T-helper 2 cell (primary cell): ENCODE measurements at regions not wholly inside any gene's neighbourhood (a gene's known extent, or its start where the extent isn't known, plus 50 kb on each side); places are given as distances from the start of the nearest gene placed in this dataset.

ENCODE experiments used
- DNase-seq, 5 experiments: peaks; one replicate each; pipeline versions ENCODE4 v3.0.0 to v3.0.0-alpha.2; 2012 to 2022

DNA sequence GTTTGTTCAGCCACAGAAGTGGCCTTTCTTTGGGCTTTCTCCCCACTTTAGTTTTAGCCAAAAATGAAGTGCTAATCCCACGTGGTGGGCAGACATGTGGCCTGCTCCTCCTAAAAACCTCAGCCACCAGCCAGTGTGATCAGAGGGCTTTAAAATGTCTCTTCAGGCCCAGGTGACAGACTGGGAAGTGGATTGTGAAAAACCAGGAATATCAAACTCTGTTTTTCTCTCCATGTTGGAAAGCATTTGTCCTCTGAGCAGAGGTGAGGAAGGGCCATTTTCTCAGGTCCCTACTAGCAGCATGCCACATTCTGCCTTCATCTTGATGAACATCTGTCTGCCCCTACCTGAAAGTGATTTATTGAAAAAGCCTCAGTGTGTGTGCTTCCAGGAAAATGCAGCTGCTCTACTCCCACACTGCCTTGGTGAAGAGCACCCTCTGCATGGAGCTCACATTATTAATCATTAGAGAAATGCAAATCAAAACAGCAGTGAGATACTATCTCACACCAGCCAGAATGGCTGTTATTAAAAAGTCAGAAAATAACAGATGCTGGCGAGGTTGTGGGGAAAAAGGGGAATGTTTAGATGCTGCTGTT is 181.2 kb upstream of the DMAC1 start:
- no peak for DNase-seq

DNA sequence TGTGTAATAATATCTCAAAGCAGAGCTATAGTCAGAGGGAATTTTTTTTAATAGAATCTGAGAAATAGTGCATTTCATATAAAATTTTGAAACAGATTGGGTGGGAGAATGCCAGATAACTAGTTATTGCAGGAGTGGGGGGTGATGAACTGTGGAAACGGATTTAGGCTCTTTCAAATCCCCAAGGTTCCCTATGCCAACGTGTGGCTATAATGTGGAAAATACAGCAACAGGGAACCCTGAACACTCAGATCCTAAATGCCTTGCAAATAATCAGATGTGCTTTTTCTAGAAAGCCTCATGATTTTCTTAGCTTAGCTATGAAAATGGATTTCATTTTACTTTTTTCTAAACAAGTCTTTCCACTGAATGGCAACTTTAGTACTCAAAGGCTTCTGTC is 180.5 kb upstream of the DMAC1 start:
- no peak for DNase-seq

DNA sequence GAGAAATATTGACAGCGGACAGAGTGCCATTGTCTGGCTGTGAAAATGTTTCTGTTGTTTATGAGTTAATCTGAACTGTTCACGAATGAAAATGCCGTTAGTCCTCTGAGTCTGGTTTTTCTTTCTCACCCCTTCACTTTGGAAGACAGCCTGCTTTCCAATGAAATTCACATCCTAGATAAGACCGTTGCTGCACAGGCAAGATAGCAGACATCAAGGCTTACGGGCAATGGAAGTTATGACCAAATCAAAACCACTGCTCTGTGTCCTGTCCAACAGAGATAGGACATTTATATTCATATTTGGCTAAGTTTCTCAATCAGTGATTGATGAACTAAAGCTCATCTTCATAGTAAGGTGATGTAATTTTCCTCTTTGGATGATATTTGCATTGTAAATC is 180.0 kb upstream of the DMAC1 start:
- no peak for DNase-seq

DNA sequence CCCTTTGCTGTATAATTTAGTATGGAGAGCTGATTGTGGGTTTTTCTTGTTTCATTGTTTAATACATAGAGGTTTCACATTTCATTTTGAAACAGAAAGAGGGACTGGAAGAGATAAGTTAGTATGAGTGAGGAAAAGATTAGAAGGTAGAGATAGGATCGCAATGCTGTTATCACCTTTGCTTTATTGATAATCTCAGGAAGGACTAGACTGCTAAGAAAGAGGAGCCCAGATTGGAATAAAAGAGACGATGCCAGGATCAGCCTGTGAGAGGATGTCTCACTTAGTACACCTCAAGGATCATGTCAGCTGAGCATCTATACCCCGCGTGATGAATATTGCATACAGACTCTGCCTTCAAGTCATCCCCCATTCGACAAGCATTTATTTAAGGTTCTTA is 178.0 kb upstream of the DMAC1 start:
- DNase-seq: peak in 1 of 5 experiments; percentile 66

DNA sequence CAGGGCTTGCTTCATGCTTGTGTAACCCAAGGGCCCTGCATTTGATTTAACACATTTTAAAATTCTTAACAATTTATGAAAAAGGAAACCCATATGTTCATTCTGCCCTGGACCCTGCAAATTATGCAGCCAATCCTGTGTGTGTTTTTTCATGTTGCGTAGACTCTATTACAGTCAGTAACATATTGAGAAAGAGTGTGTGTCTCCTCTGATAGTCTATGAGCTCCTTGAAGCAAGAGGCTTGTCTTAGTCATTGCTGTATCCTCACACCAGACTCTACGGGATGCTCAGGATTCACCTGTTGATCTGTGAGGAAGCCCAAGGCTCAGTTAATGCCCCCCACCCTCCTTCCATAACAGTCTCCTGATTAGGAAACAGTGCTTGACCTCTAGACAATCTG is 177.3 kb upstream of the DMAC1 start:
- peak in 1 of 5 experiments; percentile 53 for DNase-seq

DNA sequence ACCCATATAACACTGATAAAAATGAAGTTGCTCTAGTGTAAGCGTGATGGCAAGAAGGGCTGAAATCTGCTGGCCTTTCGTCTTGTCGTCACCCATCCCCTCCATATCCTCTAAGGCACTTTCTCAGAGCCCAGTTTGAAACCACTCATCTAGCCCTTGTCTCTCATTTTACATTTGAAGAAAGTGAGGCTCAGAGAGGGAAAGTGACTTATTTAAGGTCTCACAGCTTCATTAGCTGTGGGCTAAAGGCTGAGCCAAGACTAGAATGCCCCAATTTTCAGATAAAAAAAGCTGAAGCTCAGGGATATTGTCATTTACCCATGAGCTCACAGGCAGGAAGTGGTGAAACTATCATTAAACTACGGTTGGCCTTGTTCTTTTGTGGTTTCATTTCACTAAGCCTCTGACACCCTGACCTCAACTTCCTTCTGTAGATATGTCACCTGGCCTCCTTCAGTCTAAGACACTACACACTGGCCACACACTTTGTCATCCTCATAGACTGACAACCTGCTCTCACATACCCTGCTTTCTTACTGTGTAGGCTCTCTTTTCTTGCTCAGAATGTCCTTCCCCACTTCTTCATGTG is 176.7 kb upstream of the DMAC1 start:
- peak in 4 of 5 experiments; percentile 4 to 99 (median 51) for DNase-seq

DNA sequence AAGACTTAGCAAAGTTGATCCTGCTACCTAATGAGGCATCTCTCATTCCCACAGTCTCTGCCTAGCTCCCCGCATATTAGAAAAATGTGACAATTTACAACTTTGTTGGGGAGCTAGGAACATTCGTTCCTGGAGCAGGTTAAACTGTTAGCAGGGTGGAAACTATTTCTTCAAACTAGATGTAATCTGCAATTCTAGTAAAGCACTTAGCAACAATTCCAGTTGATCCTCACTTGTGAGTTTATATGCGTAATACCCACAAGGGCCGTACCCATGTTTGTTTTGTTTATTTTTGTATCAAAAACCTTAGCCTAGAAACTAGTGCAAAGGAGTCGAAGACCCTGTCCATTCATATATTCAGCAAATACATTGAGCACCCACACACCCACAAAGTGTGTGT is 175.8 kb upstream of the DMAC1 start:
- no peak for DNase-seq

DNA sequence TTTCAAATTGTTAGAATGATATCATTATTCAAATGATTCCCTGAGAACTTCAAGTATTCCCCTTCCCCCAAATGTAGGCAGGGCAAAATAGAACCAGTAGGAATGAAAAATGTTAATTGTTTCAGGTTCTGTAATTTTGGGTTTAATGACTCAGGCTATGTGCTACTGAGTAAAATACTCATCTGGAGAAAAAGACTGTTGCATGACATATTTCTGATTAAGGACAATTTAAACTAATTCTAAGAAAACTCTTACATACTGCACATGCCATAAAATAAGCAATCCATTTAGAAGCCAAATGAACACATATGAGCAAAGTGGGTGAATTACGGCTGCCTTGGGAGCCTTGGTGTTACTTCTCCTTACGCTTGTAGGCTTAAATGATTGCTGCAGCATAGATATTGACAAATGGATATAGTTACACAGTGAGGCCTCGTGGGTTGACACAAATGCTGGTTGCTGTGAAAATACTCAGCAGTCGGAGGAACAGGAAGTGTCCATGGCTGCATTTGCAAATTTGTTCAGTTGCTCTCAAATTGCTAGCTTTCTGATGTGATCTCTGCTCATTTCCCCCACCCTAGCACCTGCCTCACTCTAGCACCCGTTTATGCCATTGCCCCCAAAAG is 174.9 kb upstream of the DMAC1 start:
- peak in 2 of 5 experiments; percentile 4 to 77 for DNase-seq

DNA sequence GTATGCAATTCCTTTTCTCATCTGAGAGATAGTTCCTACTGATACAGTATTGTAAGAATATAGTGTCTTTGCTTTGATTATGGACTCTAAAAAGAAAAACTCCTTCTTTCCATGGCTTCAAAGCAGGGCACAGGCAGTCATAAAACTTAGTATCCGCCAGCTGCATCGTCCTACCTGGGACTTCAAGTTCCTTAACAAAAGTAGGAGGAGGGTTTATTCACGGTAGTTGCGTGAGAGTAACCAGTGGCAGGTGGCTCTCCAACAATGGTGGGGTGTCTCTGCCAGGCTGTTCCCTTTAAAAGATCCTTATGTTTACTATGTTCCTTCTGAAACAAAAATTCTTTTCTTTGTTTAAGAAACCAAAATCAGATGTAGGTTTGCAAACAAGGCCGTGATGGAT is 173.5 kb upstream of the DMAC1 start:
- DNase-seq: no peak

DNA sequence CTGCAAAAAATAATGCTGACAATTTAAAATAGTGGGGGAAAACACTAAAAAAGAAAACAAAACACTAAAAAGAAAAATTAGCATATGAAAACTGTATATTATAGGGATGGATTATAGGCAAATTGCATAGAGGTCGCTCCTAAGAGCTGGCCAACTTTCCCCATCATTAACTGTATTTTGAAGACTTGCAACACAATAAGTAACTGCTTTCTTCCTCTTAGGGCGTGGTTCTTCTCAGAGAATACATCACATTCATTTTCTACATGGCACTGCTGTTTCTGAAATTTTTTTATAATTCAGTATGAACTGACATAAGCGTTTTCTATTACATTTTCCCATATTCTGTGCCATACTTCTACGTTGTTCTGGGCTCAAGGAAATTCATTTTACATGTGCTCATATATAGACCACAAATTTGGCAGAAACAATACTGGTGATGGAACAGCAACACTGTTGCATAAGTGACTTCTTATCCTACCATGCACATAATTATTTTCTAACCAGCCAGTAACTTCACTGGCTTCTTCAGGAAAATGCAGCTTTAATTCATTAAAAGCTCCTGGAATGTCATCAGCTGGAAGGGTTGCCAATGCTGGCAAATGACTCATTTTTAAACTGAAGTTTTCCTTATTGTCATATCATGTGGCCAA is 171.2 kb upstream of the DMAC1 start:
- DNase-seq: no peak

DNA sequence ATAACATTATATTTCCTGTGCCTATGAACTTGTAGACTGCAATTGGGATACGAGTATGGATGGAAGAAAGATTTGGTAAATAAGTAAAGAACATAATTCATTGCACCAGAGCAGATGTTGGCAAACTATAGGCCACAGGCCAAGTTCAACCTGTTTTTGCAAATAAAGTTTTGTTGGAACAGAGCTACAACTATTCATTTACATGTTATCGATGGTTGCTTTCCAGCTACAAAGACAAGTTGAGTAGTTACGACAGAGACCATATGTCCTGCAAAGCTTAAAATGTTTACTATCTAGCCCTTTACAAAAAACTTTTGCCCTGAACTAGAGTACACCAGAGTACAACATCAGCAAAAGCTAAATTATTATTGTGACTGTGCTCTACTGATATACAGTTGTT is 169.1 kb upstream of the DMAC1 start:
- no peak for DNase-seq

DNA sequence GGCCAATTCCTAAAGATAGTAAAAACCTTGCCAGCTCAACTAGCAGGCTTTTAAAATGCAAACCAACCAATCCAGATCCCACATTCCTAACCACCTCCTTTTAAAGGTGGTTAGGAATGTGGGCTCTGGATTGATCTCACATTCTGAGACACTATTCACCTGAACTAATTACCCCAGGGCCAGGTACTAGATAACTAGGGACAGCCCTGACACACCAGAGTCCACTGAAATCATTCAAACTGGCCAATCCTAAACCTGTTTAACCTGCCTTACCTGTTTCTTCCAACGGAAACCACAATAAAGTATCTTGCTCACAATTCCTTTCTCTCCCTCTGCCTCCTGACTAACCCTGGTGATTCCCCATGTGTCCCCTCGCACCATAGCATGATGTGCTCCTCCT is 168.3 kb upstream of the DMAC1 start:
- no peak for DNase-seq

DNA sequence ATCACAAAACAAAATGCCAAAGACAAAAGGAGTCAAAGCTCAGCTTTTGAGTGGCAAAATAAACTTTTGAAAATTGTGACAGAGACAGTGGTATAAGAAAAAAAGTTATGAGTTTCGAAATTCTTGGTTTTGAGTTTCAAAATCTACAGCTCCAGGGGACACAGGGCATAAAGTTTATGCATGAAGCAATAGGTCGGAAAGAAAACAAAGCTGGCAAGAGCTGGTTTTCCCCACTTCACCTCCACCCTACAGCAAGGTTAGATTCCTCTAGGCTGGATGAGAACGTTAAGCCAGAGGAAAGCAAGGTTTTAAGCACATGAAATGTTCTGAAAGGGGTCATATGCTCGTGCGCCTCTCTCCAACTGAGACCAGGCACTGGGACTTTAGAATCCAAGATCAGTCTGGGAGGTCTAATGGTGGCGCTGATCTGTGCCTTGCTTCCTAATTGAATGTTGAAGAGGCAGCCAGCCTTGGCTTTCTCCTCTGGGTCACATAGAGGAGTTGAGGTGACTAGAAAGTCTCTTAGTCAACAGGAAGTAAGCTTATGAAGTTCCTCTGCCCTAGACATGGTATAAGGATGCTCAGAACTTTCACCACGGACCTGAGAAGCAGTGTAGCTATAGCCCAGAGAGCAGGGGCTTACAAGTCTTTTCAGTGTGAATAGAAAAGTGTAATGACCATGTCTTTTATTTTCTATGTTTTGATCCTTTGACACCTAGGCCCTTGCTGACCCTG is 167.7 kb upstream of the DMAC1 start:
- peak in 1 of 5 experiments; percentile 37 for DNase-seq

DNA sequence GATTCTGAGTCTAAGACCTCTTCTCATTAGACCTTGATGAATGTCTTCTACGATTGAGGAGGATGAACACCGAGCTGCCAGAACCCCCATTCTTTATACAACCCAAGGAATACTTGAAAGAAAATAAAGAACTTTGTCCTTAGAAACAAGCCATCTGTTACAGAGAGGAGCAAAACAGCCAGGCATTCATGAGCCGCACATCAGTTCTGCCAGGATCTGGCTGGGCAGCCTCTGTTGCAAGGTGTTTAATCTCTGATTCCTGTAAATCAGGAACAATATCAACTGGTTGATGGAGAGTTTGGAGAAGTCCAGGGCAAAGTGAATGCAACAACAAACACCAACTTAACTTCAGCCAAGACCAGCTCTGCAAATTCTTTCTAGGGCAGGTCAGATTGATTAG is 165.5 kb upstream of the DMAC1 start:
- no peak for DNase-seq

DNA sequence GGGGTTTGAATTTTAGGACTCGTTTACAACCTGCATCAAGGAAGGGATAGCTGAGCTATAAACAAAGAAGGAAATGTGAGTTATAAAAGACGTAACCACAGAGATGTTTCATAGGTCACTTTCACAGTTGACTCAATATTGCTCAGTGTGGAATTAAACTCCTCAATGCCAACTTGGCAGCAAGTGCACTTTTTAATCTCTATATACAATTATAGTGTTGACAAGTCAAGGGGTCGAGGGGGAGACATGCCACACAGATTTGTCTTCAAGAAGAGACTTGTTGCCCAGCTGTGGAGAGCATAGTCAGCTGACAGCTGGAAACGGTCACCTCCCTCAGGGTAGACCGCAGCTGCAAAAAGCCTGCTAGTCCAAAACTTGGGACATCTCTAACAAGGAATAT is 163.4 kb upstream of the DMAC1 start:
- DNase-seq: no peak

DNA sequence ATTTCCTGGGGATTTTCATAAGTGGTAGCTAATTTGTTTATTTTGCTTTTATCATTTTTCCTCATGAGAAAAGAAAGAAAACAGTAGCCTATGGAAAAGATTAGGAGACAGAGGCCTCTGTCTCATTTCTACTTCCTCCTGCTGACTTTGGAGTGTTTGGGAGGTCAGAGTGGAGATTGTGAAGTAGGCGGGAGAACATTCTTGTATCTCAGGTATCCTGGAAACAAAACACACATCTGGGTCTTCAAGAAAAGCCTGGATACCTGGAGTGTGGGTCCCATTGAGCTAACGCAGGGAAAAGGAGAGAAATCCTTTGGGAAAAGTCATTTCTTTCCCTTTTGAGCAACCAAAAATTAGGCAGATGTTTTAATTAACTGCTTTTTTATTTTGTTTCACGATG is 161.5 kb upstream of the DMAC1 start:
- no peak for DNase-seq

DNA sequence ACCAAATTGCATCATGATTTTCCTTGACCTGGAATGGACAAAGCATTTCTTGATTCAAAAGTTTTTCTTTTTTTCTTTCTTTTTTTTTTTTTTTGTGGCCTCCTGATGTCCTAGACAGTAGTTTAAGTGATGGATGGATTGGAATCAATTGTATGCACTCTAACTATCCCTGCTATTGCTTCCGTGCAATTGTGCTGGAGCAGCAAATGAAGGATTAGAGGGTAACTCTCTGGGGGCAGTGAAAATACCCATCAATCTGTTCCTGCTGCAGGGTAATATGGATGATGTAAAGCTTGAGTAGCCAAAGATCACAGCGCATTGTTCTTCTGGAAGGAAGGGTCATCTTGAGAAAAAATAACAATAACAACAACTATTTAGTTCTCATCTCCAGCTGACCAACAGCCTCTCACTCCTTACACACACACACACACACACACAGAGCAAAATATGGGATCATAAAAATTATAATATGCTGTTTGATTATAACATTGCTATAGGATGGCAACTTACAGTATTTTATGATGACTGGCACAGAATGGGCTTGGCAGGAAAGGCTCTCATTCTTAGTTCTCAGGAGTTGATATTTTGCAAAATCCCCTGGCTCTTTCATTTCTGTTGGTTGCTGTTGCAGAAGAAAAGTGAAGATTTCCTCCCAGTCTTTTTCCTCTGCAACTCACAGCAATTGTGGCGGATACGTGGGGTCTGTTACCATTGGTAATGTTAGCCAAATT is 160.9 kb upstream of the DMAC1 start:
- no peak for DNase-seq

DNA sequence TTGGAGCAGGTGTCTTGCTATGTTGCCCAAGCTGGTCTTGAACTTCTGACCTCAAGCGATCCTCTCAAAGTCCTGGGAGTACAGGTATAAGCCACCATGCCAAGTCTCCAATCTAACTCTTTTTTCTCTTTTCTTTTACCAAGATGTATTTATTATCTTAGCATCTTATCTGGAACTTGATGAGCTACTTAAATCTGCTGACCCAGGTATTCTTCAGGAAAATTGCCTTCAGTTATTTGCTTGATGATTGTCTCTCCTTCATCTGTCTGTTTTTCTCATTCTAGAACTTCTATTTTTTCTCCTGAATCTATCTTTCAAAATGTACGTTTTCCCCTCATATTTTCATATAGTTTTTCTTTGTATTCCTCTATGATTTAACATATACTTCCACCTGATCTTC is 158.2 kb upstream of the DMAC1 start:
- no peak for DNase-seq

DNA sequence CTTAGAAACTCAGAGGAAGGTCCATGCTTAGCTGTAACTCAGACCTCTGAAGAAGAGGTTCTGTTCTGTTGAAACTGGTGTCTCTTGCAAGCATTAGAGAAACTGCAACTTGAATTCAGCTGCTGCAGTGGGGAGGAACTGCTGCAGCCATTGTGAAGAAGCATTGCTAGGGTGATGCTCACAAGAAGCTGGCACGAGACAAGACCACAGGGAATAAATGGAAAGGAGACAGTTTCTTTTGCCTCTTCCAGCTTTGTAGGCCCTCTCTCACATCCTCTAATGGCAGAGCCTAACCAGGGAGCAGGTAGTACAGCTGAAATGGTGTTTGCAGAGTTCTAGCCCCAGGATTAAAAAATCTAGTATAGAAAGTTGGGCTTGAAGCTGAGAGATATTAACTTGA is 148.0 kb upstream of the DMAC1 start:
- DNase-seq: no peak

DNA sequence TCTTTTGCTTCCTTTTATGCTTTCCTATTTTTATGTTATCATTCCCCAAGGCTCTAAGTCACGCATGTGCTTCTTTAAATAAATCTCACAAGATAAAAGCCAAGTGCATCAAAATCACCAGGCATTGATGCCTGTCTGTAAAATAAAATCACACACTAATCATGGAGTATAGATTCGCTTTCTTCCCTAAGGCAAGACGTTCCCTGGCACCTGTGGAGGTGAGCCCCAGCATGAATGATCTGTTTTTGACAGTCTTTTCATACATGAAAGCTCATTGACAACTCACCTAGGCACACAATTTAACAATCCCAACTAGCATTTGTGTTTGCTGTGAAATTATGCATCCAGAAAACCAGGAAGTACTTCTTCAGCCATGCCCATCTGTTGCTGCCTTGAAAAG is 146.9 kb upstream of the DMAC1 start:
- no peak for DNase-seq

DNA sequence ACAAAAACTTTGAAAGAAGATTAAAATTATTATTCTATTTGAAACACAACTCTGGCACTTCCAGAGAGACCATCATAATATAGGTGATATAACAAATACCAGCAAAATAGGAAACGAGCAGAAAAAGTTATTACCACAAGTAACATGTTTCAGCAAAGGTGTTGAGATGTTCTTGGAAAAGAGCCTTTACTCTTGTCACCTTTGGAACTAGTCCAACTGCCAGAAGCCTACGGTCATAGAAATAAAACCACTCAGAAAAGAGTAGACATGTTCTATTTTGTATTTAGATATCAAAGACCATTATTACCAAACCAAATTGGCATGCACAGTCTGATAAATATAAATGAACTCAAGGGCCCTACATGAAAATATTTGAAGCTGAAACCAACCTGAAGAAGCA is 145.0 kb upstream of the DMAC1 start:
- DNase-seq: no peak

DNA sequence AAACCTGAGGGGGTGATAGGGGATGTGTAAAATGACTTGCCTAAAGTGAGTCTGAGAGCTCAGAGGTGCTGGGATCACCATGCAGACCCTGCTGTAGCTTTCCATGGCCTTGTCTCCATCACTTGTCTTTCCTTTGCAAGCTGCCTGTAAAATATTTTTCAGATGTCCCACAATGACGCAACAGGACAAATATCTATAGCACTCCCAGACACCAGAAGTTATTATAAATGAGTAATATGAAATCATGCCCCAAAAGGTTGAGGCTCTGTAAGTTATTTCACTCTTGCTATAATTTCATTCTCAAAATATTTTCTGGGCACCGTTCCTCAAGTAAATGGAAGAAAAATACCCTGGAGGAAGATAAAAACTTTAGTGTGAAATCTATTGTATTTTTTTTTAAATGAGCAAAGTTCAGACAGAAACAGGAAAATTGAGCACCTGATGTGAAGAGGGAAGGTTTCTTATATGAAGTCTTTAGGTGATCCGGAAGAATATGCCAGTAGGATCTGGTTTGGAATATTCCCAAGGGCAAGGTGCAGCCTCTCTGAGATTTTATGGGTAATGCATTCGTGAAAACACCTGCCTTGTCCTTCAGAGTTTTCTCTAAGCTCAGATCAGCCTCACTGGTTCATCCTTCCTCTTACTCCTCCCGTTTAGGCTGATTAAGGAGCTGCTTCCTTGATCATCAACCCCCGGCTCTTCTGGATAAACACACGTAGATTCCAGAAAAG is 138.3 kb upstream of the DMAC1 start:
- no peak for DNase-seq
